ENCODE measurements at regions not wholly inside any gene's neighbourhood (a gene's known extent, or its start where the extent isn't known, plus 50 kb on each side); places are given as distances from the start of the nearest gene placed in this dataset.
A peak's percentile ranks its signal among the peaks of the same experiment; 100 is the strongest.
"Not testable (repeated sequence)": the region's sequence is repeated elsewhere in the genome, so short reads cannot be mapped to it uniquely, and the experiment has no call there.

- Histone ChIP-seq H3K4me3 (no peak overlapping the region), H3K4me1 (no peaks in the 10 kb centered on the region), H3K9me3 (peaks cover 0 to 3% (median 0%) of the 10 kb centered on the region in 4 donors), H3K36me3 (no peaks in the 10 kb centered on the region), H3K27me3 (no peaks in the 10 kb centered on the region), H3K27ac (no peak overlapping the region)
- TF ChIP-seq POLR2A (IDR thresholded peaks at IDR 0.05) = no peak
- TF ChIP-seq, protein P1, sequence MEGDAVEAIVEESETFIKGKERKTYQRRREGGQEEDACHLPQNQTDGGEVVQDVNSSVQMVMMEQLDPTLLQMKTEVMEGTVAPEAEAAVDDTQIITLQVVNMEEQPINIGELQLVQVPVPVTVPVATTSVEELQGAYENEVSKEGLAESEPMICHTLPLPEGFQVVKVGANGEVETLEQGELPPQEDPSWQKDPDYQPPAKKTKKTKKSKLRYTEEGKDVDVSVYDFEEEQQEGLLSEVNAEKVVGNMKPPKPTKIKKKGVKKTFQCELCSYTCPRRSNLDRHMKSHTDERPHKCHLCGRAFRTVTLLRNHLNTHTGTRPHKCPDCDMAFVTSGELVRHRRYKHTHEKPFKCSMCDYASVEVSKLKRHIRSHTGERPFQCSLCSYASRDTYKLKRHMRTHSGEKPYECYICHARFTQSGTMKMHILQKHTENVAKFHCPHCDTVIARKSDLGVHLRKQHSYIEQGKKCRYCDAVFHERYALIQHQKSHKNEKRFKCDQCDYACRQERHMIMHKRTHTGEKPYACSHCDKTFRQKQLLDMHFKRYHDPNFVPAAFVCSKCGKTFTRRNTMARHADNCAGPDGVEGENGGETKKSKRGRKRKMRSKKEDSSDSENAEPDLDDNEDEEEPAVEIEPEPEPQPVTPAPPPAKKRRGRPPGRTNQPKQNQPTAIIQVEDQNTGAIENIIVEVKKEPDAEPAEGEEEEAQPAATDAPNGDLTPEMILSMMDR (IDR thresholded peaks at IDR 0.05) = no peak
- DNase-seq = no peak
Observed at GRCh38 chr12:93234641-93235040, 143.1 kb upstream of the NUDT4 start.

DNA sequence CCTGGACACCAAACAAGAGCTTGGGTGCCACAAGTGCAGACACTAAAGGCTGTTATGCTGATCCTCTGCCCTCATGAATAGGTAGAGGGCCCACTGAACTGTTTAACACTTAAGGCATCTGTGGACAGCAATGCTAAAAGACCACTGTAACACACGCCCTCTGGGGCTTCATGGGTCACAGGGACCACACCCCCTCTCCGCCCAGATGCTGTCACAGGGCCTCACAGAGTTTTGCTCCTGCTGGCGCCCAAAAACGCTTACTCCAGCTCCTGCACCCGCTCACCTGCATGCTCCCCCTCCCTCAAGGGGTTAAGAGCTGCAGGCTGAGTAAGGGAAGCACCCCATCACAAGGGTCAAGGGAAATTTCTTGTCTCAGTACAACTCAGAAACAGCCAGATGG lies 141.8 kb upstream of the NUDT4 start:
- Histone ChIP-seq H3K27ac (no peak overlapping the region), H3K9me3 (peaks cover 0 to 3% (median 0%) of the 10 kb centered on the region in 4 donors), H3K27me3 (no peaks in the 10 kb centered on the region), H3K4me3 (no peak overlapping the region), H3K4me1 (no peaks in the 10 kb centered on the region), H3K36me3 (no peaks in the 10 kb centered on the region)
- DNase-seq = no peak
- no peak for TF ChIP-seq POLR2A (IDR thresholded peaks at IDR 0.05)
- TF ChIP-seq, protein P1 (IDR thresholded peaks at IDR 0.05) = no peak

DNA sequence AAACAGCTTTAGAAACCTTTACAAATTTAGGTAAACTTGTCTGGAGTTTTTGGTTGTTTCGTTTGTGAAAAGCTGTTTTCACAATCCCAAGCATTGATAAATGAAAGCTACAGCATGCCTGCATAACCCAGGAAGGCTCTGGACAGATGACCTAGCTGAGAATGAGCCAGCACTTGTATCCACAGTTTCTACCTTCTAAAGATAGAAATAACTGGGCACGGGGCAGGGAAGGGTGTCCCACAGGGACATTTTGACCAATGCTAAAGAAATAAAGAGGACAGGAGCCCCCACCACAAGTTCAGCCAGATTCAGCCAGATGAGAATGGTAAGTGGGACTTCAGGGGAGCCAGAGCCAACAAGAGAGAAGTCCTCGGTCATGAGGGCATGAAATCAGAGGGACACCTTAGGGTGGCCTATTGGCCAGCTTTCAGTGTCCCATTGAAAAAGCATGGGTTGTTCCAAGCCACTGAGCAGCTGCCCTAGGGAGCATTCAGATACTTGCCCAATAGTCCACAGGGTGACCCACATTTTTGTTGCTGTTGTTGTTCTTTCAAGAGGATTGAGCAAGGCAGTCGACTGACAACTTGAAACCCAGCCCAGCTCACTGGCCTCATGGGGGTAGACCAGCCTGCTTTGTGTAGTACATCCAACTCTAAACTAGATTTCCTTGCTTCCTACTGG lies 140.3 kb upstream of the NUDT4 start:
- TF ChIP-seq, protein P1 (IDR thresholded peaks at IDR 0.05) = no peak
- TF ChIP-seq POLR2A (IDR thresholded peaks at IDR 0.05) = no peak
- no peaks in the 10 kb centered on the region for H3K27me3 ChIP-seq
- H3K36me3 ChIP-seq = no peaks in the 10 kb centered on the region
- H3K4me1 ChIP-seq = no peaks in the 10 kb centered on the region
- no peak for DNase-seq
- H3K9me3 ChIP-seq = peaks cover 0 to 3% (median 0%) of the 10 kb centered on the region in 4 donors
- H3K4me3 ChIP-seq = no peak overlapping the region
- H3K27ac ChIP-seq = no peak overlapping the region

DNA sequence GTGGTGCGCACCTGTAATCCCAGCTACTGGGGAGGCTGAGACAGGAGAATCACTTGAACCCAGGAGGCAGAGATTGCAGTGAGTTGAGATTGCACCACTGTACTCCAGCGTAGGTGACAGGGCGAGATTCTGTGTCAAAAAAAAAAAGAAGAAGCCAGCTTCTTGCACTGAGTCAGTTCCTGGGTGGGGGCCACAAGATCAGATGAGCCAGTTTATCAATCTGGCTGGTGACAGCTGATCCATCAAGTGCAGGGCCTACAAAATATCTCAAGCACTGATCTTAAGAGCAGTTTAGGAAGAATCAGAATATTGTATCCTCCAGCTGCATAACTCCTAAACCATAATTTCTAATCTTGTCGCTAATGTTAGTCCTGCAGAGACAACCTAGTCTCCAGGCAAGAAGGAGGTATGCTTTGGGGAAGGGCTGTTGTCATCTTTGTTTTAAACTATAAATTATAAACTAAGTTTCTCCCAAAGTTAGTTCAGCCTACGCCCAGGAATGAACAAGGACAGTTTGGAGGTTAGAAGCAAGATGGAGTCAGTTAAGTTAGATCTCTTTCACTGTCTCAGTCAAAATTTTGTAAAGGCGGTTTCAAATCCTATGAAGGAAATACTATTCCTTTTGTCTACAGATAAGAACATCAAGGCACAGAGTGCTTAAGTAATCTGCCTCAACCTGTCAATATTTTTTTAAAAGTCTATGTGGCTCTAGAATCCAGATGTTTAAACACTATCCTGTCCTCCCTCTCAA lies 139.0 kb upstream of the NUDT4 start:
- DNase-seq, H3K4me1 ChIP-seq, H3K36me3 ChIP-seq, H3K4me3 ChIP-seq, H3K9me3 ChIP-seq, H3K27ac ChIP-seq, H3K27me3 ChIP-seq: not testable (repeated sequence)

DNA sequence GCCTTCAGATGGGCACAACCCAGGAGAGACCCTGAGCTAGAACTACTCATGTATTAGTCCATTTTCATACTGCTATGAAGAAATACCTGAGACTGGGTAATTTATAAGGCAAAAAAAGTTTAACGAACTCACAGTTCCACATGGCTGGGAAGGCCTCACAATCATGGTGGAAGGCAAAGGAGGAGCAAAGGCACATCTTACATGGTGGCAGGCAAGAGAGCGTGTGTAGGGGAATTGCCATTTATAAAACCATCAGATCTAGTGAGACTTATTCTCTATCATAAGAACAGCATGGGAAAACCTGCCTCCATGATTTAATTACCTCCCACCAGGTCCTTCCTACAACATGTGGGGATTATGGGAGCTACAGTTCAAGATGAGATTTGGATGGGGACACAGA lies 137.9 kb upstream of the NUDT4 start:
- H3K9me3 ChIP-seq, H3K27me3 ChIP-seq, DNase-seq, H3K27ac ChIP-seq, H3K4me3 ChIP-seq, H3K36me3 ChIP-seq: not testable (repeated sequence)
- peaks cover 4 to 14% (median 9%) of the 10 kb centered on the region in 4 donors for H3K4me1 ChIP-seq

GRCh38 chr12:93242154-93242972 lies 135.4 kb upstream of the NUDT4 start:
- Histone ChIP-seq H3K27ac (peak overlapping the region in 1 of 4 donors; percentile 69), H3K4me3 (no peak overlapping the region), H3K27me3 (no peaks in the 10 kb centered on the region), H3K36me3 (no peaks in the 10 kb centered on the region), H3K4me1 (peaks cover 4 to 18% (median 12%) of the 10 kb centered on the region in 4 donors), H3K9me3 (peaks cover 0 to 3% (median 0%) of the 10 kb centered on the region in 4 donors)
- TF ChIP-seq, protein P1 (IDR thresholded peaks at IDR 0.05) = peak in 2 of 6 experiments; percentile 3 to 17
- TF ChIP-seq POLR2A (IDR thresholded peaks at IDR 0.05) = no peak
- no peak for DNase-seq

All from Peyer's patch (tissue), 4 donors.